ENCODE measurements at regions not wholly inside any gene's neighbourhood (a gene's known extent, or its start where the extent isn't known, plus 50 kb on each side); places are given as distances from the start of the nearest gene placed in this dataset.

- TF ChIP-seq, protein P1, sequence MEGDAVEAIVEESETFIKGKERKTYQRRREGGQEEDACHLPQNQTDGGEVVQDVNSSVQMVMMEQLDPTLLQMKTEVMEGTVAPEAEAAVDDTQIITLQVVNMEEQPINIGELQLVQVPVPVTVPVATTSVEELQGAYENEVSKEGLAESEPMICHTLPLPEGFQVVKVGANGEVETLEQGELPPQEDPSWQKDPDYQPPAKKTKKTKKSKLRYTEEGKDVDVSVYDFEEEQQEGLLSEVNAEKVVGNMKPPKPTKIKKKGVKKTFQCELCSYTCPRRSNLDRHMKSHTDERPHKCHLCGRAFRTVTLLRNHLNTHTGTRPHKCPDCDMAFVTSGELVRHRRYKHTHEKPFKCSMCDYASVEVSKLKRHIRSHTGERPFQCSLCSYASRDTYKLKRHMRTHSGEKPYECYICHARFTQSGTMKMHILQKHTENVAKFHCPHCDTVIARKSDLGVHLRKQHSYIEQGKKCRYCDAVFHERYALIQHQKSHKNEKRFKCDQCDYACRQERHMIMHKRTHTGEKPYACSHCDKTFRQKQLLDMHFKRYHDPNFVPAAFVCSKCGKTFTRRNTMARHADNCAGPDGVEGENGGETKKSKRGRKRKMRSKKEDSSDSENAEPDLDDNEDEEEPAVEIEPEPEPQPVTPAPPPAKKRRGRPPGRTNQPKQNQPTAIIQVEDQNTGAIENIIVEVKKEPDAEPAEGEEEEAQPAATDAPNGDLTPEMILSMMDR (IDR thresholded peaks at IDR 0.05; ENCODE audit: control extremely low read depth, extremely low read depth, low read depth, missing control alignments): no peak
- CTCF ChIA-PET: no interaction called here
- POLR2A ChIA-PET: no interaction called here
- DNase-seq (ENCODE audit: extremely low spot score): no peak
Observed at GRCh38 chr3:74500257-74500656, 114.2 kb downstream of the CNTN3 start.

DNA sequence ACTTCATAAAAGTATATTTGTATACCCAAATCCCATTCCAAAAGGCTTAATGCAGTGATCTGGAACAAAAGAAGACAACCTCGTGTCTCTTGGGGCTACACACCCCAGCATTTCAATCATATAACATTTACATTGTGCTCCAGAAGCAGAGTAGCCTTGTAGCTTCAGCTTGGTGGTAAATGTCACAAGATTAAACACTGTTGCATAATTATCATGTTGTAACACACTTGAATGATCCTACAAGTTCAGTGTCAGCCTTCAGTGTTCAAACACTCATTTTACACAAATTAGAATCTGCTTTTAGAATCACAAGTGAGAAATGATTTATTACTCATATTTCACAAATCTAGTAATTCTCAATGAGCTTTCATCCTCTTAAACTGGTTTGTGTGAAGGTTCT lies 122.6 kb downstream of the CNTN3 start:
- POLR2A ChIA-PET: no interaction called here
- CTCF ChIA-PET: interaction anchor here (0.8 kb wide), 1 partner anchor 15 kb away, joined by 3 read pairs; no protein-coding TSS in a partner anchor
- no peak for DNase-seq (ENCODE audit: extremely low spot score)
- TF ChIP-seq, protein P1 (IDR thresholded peaks at IDR 0.05; ENCODE audit: control extremely low read depth, extremely low read depth, low read depth, missing control alignments): no peak

GRCh38 chr3:74489050-74489792 lies 125.2 kb downstream of the CNTN3 start:
- TF ChIP-seq, protein P1 (IDR thresholded peaks at IDR 0.05; ENCODE audit: control extremely low read depth, extremely low read depth, low read depth, missing control alignments): no peak
- ChIA-PET POLR2A (no interaction called here), CTCF (no interaction called here)
- DNase-seq (ENCODE audit: extremely low spot score): no peak

GRCh38 chr3:74479915-74480314 lies 134.5 kb downstream of the CNTN3 start:
- CTCF ChIA-PET: no interaction called here
- no peak for DNase-seq (ENCODE audit: extremely low spot score)
- TF ChIP-seq, protein P1 (IDR thresholded peaks at IDR 0.05; ENCODE audit: control extremely low read depth, extremely low read depth, low read depth, missing control alignments): no peak
- POLR2A ChIA-PET: no interaction called here

GRCh38 chr3:74470313-74470712 lies 144.1 kb downstream of the CNTN3 start:
- no peak for DNase-seq (ENCODE audit: extremely low spot score)
- TF ChIP-seq, protein P1 (IDR thresholded peaks at IDR 0.05; ENCODE audit: control extremely low read depth, extremely low read depth, low read depth, missing control alignments): no peak
- CTCF ChIA-PET: no interaction called here
- POLR2A ChIA-PET: no interaction called here

DNA sequence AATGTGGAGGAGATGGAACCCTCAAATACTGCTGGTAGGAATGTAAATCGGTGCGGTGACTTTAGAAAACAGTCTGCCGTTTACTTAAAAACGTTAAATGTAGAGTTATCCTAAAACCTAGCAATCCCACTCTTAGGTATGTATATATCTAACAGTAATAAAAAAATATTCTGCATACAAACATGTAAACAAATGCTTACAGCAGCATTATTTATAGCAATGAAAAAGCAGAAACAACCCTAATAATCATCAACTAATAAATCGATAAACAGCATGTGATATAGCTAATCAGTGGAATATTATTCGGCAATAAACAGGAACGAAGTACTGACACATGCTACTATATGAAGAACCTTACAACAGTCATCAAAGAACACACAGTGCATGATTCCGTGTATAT lies 144.7 kb downstream of the CNTN3 start:
- POLR2A ChIA-PET: no interaction called here
- TF ChIP-seq, protein P1 (IDR thresholded peaks at IDR 0.05; ENCODE audit: control extremely low read depth, extremely low read depth, low read depth, missing control alignments): no peak
- DNase-seq (ENCODE audit: extremely low spot score): no peak
- CTCF ChIA-PET: no interaction called here

Measured in GM10248 (cell line).